Natural killer cell (primary cell): ENCODE measurements at regions not wholly inside any gene's neighbourhood (a gene's known extent, or its start where the extent isn't known, plus 50 kb on each side); places are given as distances from the start of the nearest gene placed in this dataset.

Experiments
- ATAC-seq, 3 donors: fragments of 150-1000 bp in 2 of 3; fragments of 200-7000 bp in 1 of 3; cut with Tn5 transposase; 1 replicate in 1 of 3; 2 replicates in 2 of 3; pipeline ENCODE4 v1.10.0; 2021; ENCODE audit warnings: mild to moderate bottlenecking in 2 of 3, moderate library complexity in 2 of 3
- DNase-seq, 2 donors: peaks; one replicate each; pipeline versions ENCODE4 v3.0.0 to v3.0.0-alpha.2; 2013 to 2021; ENCODE audit warnings: mixed read lengths in 1 of 2
- H3K27ac ChIP-seq: one replicate; pipeline ENCODE4 v1.5.1; 2013; ENCODE audit warnings: mild to moderate bottlenecking, low read length
- H3K27me3 ChIP-seq: one replicate; pipeline ENCODE4 v1.6.1; 2013; ENCODE audit warnings: low read length; ENCODE audit not compliant: control insufficient read depth, insufficient read depth
- H3K36me3 ChIP-seq: one replicate; pipeline ENCODE4 v1.6.1; 2013; ENCODE audit warnings: low read length; ENCODE audit not compliant: control insufficient read depth, insufficient read depth
- H3K4me1 ChIP-seq: one replicate; pipeline ENCODE4 v1.6.1; 2013; ENCODE audit warnings: low read length; ENCODE audit not compliant: control insufficient read depth, insufficient read depth
- H3K4me3 ChIP-seq: one replicate; pipeline ENCODE4 v1.5.1; 2013; ENCODE audit warnings: low read length
- H3K9me3 ChIP-seq: one replicate; pipeline ENCODE4 v1.6.1; 2013; ENCODE audit warnings: low read length; ENCODE audit not compliant: control insufficient read depth, insufficient read depth
- H3K27ac Mint-ChIP-seq, 2 donors: one replicate each; pipeline ENCODE4 v1.8.0; 2022; ENCODE audit warnings: mild to moderate bottlenecking in 2 of 2, mixed read lengths in 2 of 2, moderate library complexity in 1 of 2
- H3K27me3 Mint-ChIP-seq, 2 donors: one replicate each; pipeline ENCODE4 v1.8.0; 2022; ENCODE audit warnings: low read depth in 2 of 2, mixed read lengths in 2 of 2
- H3K36me3 Mint-ChIP-seq: one replicate; pipeline ENCODE4 v1.8.0; 2022; ENCODE audit warnings: mixed read lengths
- H3K4me1 Mint-ChIP-seq, 2 donors: one replicate each; pipeline ENCODE4 v1.8.0; 2022; ENCODE audit warnings: mixed read lengths in 2 of 2
- H3K4me3 Mint-ChIP-seq: one replicate; pipeline ENCODE4 v1.8.0; 2022; ENCODE audit warnings: mild to moderate bottlenecking, moderate library complexity, mixed read lengths
- H3K9me3 Mint-ChIP-seq, 2 donors: one replicate each; pipeline ENCODE4 v1.8.0; 2022; ENCODE audit warnings: mixed read lengths in 2 of 2
- CTCF ChIP-seq: fragments of 200-600 bp; IDR thresholded peaks from one replicate; pipeline ENCODE4 v1.8.0; 2022; ENCODE audit warnings: antibody characterized with exemption
- WGBS: methylation state at CpG from one replicate; pipeline ENCODE4 v1.1.7; 2013; ENCODE audit warnings: missing lambda C conversion rate; ENCODE audit not compliant: insufficient coverage; 5-methylcytosine and 5-hydroxymethylcytosine counted together
- intact Hi-C: fragments of 100-400 bp; cut with micrococcal nuclease; formaldehyde crosslinking; loops from one replicate; pipeline ENCODE4 v1.14.2; 2022

- 58% methylated on average over 1 of the region's 4 CpGs for WGBS
- no peaks in the 10 kb centered on the region for H3K4me1 Mint-ChIP-seq
- intact Hi-C loops: no loop called here
- no peaks in the 10 kb centered on the region for H3K36me3 Mint-ChIP-seq
- no peak overlapping the region for H3K4me3 Mint-ChIP-seq
- no peak for TF ChIP-seq CTCF
- ATAC-seq (no peak), DNase-seq (no peak)
- peaks cover 2 to 3% of the 10 kb centered on the region in 2 donors for H3K9me3 Mint-ChIP-seq
- H3K36me3 ChIP-seq: no peaks in the 10 kb centered on the region
- no peaks in the 10 kb centered on the region for H3K4me1 ChIP-seq
- no peak overlapping the region for H3K27ac Mint-ChIP-seq
- H3K27ac ChIP-seq: no peak overlapping the region
- H3K9me3 ChIP-seq: no peaks in the 10 kb centered on the region
- H3K27me3 Mint-ChIP-seq: no peaks in the 10 kb centered on the region
- H3K4me3 ChIP-seq: no peak overlapping the region
- no peaks in the 10 kb centered on the region for H3K27me3 ChIP-seq
Observed at GRCh38 chr2:226063704-226064440, 664.4 kb downstream of the NYAP2 start.

GRCh38 chr2:226059961-226060627 lies 660.6 kb downstream of the NYAP2 start:
- Histone ChIP-seq H3K9me3 (no peaks in the 10 kb centered on the region), H3K27ac (no peak overlapping the region), H3K4me3 (no peak overlapping the region), H3K4me1 (no peaks in the 10 kb centered on the region), H3K36me3 (no peaks in the 10 kb centered on the region), H3K27me3 (no peaks in the 10 kb centered on the region)
- peaks cover under 1 to 2% of the 10 kb centered on the region in 2 donors for H3K9me3 Mint-ChIP-seq
- H3K4me1 Mint-ChIP-seq: no peaks in the 10 kb centered on the region
- DNase-seq (no peak), ATAC-seq (no peak)
- no peak overlapping the region for H3K27ac Mint-ChIP-seq
- H3K36me3 Mint-ChIP-seq: no peaks in the 10 kb centered on the region
- WGBS: 84% methylated on average over 2 of the region's 3 CpGs
- no peak overlapping the region for H3K4me3 Mint-ChIP-seq
- no peaks in the 10 kb centered on the region for H3K27me3 Mint-ChIP-seq
- no peak for TF ChIP-seq CTCF
- intact Hi-C loops: no loop called here

- no peak for TF ChIP-seq CTCF
- no peak for ATAC-seq
- Mint-ChIP-seq H3K27me3 (no peaks in the 10 kb centered on the region), H3K4me3 (no peak overlapping the region), H3K4me1 (no peaks in the 10 kb centered on the region), H3K27ac (no peak overlapping the region), H3K36me3 (no peaks in the 10 kb centered on the region), H3K9me3 (peaks cover 0 to 5% of the 10 kb centered on the region in 2 donors)
- no peaks in the 10 kb centered on the region for H3K36me3 ChIP-seq
- no peaks in the 10 kb centered on the region for H3K9me3 ChIP-seq
- H3K4me3 ChIP-seq: no peak overlapping the region
- intact Hi-C loops: no loop called here
- H3K27me3 ChIP-seq: no peaks in the 10 kb centered on the region
- WGBS: 4% methylated on average over 1 of the region's 1 CpG
- DNase-seq: no peak
- H3K27ac ChIP-seq: no peak overlapping the region
- no peaks in the 10 kb centered on the region for H3K4me1 ChIP-seq
Observed at GRCh38 chr2:226057914-226058313, 658.4 kb downstream of the NYAP2 start.
